CD4-positive, alpha-beta T cell treated with Interferon alpha-2 for 1 hour (primary cell): ENCODE measurements at regions not wholly inside any gene's neighbourhood (a gene's known extent, or its start where the extent isn't known, plus 50 kb on each side); places are given as distances from the start of the nearest gene placed in this dataset.
"Not testable (repeated sequence)": the region's sequence is repeated elsewhere in the genome, so short reads cannot be mapped to it uniquely, and the experiment has no call there.

Source experiments
- DNase-seq, 2 donors: peaks; one replicate each; pipeline ENCODE4 v3.0.0-alpha.2; 2020 to 2022

DNA sequence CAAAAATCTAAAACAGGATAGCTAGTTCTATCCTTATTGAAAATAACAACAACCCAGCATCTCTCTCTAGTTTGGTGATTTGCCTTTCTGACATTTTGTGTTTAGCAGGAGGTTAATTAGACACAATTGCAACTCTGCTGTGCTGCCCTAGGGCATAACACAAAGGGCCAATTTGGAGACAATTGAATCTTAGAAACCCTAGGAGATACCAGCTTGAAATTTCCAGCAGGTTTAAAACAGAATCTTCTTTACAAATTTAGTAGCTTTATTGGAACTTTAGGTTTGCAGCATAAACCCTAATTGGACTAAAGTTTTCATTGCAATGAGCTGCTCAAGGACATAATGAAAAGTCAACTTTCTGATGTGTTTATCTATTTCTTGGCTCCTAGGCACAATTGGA is 166.7 kb upstream of the FER start:
- DNase-seq = no peak

DNA sequence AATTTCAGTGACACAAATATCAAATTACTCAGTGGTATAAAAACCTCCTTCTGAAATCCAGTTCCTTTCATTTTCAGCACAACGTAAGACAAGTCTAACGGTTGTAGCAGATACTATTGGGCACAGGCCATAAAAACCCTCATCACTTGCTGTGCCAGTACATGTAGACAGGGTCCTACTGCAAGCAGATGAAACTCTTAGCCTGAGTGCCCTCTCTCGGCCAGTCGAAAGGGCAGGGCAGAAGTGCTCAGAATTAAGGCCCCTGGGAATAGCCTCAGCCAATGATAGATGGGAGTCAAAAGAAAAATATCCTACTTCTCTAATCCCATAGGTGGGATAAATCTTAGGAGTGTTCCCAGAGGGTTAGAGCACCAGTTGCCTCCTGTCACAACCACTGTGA is 168.5 kb upstream of the FER start:
- no peak for DNase-seq

DNA sequence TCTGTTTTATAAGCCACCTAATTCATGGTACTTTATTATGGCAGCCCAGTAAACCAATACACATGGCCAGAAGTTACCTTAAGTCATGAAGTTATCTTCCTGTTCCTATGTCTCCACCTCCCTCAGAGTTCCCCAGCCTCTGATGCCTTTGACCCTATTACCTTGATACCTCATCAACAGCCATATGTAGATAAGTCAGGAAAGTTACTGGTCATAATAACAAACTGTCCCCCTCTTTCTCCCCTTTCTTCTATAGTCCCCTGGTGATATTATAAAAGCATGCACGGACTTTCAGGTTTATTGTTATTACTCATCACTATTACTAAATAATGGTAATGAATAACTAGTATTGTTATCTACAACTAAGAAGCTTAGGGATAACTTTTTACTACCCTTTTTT is 168.9 kb upstream of the FER start:
- no peak for DNase-seq

DNA sequence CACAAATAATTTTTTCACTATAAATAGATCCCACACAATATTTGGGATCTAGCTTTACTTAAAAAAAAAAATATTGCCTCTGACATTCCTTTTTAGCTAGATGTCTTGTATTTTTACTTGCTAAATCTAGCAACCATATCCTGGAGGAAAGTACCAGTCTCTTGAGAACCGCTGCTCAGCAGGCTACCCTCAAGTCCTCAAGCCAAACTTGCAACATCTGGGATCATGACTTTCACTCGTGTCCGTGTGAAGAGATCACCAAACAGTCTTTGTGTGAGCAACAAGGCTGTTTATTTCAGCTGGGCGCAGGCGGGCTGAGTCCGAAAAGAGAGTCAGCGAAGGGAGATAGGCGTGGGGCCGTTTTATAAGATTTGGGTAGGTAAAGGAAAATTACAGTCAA is 180.3 kb upstream of the FER start:
- no peak for DNase-seq

DNA sequence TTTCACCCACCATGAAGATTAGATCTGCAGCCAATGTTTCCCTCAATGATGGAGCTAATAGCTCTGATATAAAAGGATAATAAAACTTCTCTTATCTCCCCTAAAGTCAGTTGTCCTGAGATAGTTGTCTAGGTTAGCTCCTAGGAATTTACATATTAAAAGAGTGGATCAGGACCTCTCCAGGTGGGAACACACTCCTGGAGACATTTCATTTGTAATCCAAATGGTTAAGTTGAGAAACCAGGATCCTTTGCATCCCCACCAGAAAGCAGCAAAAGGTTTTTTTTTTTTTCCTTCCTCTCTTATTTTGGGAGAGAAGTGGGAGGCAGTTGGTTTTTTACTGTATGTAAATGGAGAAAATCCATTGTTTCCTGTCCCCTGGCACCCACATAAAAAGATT is 182.5 kb upstream of the FBXL17 start:
- no peak for DNase-seq

DNA sequence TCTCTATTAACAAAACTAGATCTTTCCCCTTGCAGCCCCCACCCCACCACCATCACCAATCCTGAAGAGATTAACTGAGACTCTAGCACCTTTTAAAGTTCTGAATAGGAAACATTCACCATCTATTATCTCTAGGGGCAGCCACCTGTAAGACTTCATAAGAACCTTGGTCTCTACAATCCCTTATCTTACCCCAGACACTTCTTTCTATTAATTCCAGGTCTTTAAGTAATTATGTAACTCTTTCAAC is 180.2 kb upstream of the FBXL17 start:
- DNase-seq = no peak

DNA sequence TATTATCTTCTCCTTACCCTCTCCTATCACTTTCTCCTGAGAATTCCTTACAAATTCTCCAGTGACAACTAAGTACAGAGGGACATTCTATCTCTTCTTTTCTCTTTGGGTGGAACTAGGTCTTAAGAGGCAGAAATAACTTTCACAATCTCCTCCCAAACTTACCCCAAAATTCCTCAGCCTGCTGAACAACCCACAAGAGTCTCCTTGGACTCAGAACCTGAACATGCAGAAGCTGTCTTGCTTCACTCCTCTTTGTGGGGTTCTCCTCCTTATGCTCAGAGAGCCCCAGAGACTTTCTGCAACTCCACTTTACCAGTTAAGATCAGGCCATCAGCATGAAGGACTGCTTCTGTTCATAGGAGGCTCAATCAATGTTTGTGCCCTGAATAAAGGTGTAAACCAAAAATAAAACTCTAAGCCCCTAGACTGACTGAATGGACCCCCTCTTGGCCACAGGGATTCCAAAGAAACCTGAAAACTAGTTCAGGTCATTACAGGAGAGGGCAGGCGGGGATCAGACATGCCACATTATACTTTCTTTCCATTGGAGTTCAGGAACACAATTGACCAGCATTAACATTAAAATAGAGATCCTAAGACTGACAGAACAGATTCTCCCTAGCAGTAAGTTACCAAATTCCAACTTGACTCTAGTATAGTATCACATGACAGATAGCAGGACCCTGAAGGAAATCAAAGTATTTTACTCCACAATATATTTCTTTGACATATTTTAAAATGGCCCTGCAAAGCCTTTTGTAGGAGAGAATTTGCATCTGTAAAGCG is 179.7 kb upstream of the FBXL17 start:
- no peak for DNase-seq

DNA sequence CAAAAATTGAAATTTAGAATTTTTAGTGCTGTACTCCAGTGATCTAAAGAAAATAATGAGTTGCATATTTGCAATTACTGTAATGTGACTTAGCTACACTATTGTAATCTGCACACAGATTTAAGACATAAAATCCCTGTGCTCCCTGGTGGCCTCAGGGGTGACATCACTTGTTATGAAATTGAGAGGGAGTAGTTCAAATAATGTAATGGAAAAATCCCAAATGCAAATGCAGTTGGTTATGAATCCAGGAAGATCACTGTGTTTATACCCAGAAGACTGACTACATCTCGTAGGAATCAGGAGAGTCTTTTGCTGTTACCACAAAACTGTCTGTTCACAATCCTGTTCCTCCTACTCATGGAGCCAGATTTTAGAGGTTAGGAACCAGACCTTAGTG is 178.7 kb upstream of the FBXL17 start:
- no peak for DNase-seq

DNA sequence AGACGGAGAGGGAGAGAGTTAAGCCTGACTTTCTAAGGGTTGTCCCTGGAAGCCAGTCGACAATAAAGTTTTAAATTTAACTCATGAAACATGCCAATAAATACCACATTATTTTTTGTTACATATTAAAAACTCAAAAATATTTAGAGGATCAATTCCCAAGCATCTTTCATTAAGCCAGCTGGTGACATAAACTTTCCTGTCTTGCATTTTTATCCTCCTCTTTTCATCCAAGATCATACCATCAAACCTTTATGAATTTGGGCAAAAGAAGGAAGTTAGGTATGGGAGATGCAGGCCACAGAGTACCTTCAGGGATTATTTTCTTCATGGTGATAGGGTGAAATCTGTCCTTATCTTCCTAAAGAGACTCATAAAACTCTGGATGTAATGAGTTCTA is 178.3 kb upstream of the FBXL17 start:
- DNase-seq = no peak

DNA sequence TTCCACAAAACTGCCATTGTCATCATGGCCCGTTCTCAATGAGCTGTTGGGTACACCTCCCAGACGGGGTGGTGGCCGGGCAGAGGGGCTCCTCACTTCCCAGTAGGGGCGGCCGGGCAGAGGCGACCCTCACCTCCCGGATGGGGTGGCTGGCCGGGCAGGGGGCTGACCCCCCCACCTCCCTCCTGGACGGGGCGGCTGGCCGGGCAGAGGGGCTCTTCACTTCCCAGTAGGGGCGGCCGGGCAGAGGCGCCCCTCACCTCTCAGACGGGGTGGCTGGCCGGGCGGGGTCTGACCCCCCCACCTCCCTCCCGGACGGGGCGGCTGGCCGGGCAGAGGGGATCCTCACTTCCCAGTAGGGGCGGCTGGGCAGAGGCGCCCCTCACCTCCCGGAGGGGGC is 176.9 kb upstream of the FBXL17 start:
- not testable (repeated sequence) for DNase-seq

DNA sequence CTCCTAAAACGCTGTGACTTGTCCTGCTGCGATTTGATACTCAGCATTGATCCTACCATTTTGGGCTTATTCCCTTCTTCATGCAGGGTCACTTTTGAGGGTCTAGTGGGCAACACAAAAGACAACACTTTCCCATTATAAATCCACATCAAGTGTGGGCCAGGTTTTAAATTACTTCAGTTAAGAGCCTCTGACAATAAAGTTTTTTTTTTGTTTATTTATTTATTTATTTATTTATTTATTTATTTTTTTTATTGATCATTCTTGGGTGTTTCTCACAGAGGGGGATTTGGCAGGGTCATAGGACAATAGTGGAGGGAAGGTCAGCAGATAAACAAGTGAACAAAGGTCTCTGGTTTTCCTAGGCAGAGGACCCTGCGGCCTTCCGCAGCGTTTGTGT is 176.2 kb upstream of the FBXL17 start:
- not testable (repeated sequence) for DNase-seq

DNA sequence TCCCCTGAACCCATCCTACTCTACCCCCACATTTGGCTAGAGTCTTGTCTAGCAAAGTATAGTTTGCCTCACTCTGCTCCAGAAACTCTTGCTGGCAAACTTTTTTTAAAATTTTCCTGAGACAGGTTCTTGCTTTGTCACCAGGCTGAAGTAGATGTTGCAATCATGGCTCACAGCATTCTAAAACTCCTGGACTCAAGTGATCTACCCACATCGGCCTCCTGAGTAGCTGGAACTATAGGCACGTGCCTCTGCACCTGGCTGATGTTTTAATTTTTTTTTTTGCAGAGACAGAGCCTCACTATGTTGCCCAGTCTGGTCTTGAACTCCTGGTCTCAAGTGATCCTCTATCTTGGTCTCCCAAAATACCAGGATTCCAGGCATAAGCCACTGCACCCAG is 175.8 kb upstream of the FBXL17 start:
- no peak for DNase-seq

DNA sequence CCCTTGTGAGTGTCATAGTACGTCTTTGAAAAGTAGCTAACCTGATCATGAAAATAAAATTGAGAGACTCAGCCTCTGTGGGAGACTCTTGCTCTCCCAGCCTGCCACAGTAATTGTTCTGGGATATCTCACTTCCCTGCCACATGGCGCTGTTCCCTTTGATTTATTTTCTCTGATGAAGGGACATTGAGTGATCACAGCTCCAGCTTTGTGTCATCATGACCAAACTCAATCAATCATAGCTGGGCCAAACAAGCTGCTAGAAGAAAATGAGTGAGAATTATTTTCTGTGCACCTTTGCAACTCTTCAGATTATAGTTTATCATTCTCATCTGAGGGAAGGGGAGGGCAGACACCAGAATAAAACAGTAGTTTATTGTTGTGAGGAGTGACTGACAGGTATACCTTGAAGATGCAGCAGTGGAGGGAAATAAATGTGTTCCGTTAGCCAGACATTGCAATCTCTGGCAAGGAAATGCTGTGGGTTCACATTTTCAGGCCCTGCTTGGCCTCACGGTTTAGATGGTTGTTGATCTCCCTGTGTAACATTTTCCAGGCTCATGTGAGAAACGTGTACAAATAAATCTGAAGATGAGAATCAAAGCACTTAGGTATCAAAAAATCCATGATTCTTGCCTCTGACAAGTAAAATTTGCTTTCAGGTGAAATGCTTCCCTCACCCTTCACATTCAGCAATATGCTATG is 174.7 kb upstream of the FBXL17 start:
- no peak for DNase-seq

DNA sequence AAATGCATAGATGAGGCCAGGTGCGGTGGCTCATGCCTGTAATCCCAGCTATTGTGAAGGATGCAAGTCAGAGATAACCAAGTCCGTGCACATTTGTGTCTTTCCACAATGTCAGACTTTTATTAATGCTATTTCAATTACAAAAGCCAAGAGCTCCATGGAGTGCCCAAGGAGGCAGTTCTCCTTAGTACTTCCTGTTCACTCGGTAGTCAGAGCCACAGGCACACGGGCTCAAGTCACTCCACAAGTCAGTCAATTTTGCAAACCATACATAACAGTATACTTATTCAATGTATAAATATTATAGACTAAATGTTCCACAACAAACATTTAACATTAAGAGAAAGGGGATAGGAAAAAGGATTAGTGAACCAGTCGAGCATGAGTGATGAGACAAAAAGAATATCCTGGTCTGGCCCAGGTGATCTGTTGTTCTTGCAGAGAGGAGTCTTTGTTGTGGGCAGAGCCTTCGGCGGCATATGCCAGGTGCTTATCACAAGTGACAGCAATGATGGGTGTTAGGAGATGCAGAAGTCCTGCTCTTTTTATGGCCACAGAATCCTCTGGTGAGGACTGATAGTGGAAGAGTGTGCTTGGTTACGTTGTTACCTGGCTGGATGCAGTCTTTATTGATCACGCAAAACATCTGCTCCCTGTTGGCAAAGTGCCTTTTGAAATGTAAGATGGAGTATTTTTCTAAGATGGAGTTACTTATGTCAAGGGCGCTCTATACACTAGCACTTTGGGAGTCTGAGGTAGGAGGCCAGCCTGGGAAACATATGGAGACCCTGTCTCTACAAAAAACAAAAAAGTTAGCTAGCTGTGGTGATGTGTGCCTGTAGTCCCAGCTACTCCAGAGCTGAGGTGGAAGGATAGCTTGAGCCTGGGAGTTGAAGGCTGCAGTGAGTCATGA is 167.0 kb upstream of the FBXL17 start:
- DNase-seq = no peak

DNA sequence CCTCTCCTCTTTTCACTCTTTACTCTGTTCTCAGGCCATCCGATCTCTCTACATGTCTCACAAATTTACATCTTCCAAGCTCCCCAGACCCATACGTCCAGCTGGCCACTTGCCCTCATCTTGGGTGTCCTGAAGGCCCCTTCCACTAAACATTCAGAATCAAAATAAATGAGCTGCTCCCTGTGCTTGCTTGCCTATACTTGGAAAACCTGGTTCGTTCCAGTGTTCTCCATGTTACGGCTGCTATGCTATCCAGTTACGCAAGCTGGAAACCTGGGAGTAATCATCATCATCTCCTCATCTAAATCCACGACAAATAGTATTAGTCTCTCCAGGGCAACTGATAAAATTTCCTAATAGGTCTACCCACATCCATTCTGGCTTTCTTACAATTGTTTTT is 165.0 kb upstream of the FBXL17 start:
- no peak for DNase-seq

DNA sequence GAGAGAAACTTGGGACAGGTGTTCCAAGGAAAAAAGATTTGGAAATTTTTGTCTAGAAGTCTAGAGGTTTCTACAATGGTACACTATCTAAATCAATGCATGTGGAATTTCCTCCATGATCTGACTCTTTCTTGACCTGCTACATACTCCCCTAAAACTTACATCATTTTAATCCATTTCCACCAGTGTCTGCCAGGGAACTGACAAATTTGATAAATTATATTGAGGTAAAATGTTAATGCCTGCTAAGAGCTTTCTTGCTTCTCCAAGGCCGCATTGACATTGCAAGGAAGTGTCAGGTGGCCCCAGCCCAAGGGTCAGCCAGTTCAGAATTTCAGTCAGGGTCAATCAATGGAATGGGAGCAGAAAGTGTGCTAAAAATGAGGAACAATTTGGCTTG is 163.4 kb upstream of the FBXL17 start:
- DNase-seq = no peak

DNA sequence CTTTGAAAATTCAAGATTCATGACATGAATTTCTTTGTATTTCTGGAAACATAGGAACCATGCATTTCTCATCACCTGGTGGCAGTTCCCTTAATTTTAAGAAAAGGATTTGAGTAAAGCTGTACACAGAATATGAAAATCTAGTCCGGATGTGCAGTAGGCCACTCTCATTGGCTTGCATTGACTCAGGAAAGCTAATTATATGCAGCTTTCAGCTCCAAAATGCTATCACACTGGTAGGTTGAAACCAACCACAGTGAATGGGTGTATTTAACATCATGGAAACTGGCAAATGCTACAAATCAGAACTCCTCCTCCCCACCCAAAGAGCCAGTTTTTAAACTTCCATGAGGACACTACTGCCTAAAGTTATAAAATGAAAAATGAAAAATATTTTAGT is 161.6 kb upstream of the FBXL17 start:
- no peak for DNase-seq

DNA sequence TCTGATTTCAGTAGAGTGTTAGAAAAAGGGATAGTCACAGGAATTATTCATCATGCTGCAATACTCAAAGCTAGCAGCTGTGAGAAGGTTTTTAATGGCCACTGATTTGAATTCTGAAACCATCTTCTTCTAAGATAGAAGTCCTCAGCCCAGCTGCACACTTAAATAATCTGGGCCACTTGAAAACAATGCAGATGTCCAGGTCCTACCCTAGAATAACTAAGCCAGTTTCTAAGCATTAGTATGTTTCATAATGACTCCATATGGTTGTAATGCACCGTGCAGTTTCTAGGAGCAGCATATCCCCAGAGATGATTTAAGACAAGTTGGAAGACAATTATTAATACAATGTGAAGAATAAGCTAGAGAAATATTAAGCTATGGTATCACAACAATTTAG is 159.9 kb upstream of the FBXL17 start:
- no peak for DNase-seq

DNA sequence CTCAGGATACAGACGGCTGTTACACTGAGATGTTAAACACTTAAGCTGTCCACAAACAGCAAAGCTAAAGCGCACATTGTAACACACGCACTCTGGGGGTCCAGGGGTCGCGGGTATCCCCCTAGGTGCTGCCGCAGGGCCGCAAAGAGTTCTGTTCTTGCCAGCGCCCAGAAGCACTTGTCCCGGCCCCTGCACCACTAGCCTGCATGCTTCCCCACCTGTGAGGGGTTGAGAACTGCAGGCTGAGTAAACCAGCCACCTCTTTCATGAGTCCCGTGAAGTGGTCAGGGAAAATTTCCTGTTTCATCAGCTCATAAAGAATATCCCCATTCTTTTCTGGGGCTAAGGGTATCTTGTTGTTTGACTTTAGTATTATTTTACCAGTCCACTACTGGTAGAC is 154.4 kb upstream of the FBXL17 start:
- DNase-seq = no peak

DNA sequence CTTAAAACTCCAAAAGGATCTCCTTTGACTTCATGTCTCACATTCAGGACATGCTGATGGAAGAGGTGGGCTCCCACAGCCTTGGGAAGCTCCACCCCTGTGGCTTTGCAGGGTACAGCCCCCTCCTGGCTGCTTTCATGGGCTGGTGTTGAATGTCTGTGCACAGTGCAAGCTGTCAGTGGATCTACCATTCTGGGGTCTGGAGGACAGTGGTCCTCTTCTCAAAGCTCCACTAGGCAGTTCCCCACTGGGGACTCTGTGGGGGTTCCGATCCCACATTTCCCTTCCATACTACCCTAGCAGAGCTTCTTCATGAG is 150.2 kb upstream of the FBXL17 start:
- not testable (repeated sequence) for DNase-seq

DNA sequence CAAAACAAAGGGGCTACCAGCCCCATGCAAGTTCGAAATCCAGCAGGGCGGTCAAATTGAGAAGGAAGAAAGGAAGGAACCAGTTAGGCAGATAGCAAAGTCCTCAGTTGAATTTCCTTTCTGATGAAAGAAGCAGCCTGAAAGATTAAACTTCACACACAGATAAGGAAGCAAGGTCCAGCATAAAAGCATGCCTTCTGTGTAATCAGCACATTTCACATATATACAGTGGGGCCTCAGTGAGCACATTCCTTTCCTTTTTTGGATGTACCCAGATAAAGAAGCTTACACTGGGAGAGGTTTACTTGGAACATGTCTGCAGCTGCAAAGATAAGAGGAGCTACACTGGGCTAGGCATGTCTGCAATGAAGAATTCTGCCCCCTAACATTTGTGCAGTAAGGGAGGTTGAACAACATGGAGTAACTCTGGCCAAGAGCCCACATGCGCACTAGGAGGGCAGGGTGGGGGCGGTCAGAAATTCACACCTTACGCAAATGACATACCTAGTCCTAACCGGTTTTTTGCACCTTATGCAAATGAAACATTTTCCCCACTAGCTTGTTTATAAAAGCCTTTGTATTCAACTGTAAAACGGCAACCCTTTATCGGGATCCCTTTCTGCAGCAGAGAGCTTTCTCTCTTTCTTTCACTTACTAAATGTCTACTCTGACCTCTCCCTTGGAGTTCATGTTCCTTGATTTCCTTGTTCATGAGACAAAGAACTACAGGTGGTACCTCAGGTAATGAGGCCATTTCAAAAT is 149.7 kb upstream of the FBXL17 start:
- DNase-seq = no peak

DNA sequence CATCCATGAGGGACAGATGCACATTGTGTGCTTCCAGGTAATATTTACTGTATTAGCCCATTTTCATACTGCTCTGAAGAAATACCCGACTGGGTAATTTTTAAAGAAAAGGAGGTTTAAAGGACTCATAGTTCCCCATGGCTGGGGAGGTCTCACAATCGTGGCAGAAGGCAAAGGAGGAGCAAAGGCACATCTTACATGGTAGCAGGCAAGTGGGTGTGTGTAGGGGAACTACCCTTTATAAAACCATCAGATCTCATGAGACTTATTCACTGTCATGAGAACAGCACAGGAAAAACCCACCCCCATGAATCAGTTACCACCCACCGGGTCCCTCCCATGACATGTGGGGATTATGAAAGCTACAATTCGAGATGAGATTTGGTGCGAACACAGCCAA is 148.8 kb upstream of the FBXL17 start:
- DNase-seq = no peak

DNA sequence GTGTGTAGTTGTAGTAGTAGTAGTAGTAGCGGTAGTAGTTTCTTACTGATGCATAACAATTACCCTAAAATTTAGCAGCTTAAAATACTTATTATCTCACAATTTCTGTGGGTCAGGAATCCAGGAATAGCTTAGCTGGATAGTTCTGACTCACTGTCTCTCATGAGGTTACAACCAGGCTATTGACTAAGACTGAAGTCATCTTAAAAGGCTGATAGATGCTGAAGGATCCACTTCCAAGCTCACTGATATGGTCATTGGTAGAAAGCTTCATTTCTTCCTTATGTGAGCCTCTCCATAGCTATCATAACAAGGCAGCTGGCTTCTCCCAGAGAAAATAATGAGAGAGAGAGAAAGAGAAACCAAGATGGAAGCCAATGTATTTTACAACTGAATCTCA is 147.5 kb upstream of the FBXL17 start:
- DNase-seq = no peak
